ENCODE measurements at regions not wholly inside any gene's neighbourhood (a gene's known extent, or its start where the extent isn't known, plus 50 kb on each side); places are given as distances from the start of the nearest gene placed in this dataset.

DNA sequence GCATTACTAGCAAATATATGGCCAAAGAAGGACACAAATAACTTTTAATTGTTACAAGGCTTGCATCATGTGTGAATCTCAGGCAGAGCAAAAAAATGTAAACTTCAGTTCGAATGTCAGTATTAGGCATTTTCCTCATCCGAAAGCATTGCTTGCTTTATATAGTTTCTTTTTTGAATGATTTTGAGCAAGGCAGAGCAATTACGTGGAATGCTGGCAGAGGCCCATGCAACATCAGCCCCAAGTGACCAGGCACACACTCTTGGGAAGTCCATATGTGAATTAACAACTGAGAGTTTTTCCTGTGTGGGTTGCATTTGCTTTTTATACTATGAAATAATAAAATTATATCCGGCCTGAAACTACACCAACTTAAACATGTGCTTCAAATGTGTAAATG lies 274.8 kb downstream of the PTPRC start:
- TF ChIP-seq EZH2 (IDR thresholded peaks at IDR 0.05; ENCODE audit: insufficient read depth, low read length) (no peak), CTCF (IDR thresholded peaks at IDR 0.05; ENCODE audit: insufficient read depth, low read depth, low read length) (no peak)

Measured in astrocyte (in vitro differentiated cells and primary cell).